Thyroid gland (tissue), 4 donors: ENCODE measurements at regions not wholly inside any gene's neighbourhood (a gene's known extent, or its start where the extent isn't known, plus 50 kb on each side); places are given as distances from the start of the nearest gene placed in this dataset.

Experiments
- DNase-seq, 2 donors: peaks; one replicate each; pipeline ENCODE4 v3.0.0-alpha.2; 2019
- H3K27ac ChIP-seq, 3 donors: fragments of 200-600 bp; sonication (generic); 1 replicate in 2 of 3; 2 replicates in 1 of 3; pipeline ENCODE4 v1.5.1; 2016 to 2019; ENCODE audit warnings: mild to moderate bottlenecking in 1 of 3, moderate library complexity in 1 of 3
- H3K27me3 ChIP-seq: fragments of 200-600 bp; sonication (generic); one replicate; pipeline ENCODE4 v1.5.1; 2019
- H3K36me3 ChIP-seq, 2 donors: fragments of 200-600 bp; sonication (generic); one replicate each; pipeline ENCODE4 v1.5.1; 2016 to 2019
- H3K4me1 ChIP-seq, 2 donors: fragments of 200-600 bp; sonication (generic); one replicate each; pipeline ENCODE4 v1.5.1; 2017 to 2019
- H3K4me3 ChIP-seq, 3 donors: fragments of 200-600 bp; sonication (generic); replicated peaks in 1 of 3; 1 replicate in 2 of 3; 2 replicates in 1 of 3; pipeline ENCODE4 v1.5.1; 2016; ENCODE audit warnings: mild to moderate bottlenecking in 1 of 3
- H3K9me3 ChIP-seq: fragments of 200-600 bp; sonication (generic); one replicate; pipeline ENCODE4 v1.5.1; 2017
- POLR2A ChIP-seq, 2 donors: fragments of 450-650 bp; IDR thresholded peaks; one replicate each; pipeline ENCODE4 v1.6.1; 2017; ENCODE audit warnings: antibody characterized with exemption in 2 of 2, mild to moderate bottlenecking in 2 of 2, moderate library complexity in 1 of 2
- WGBS, 2 donors: methylation state at CpG; one replicate each; pipeline ENCODE4 v1.1.5; 2017; 5-methylcytosine and 5-hydroxymethylcytosine counted together
- intact Hi-C: fragments of 100-400 bp; cut with DNase I; formaldehyde crosslinking; loops from one replicate; pipeline ENCODE4 v1.15.1; 2023
- TF ChIP-seq, protein P1 (sequence below), 6 experiments: fragments of 200-600 bp in 3 of 6; fragments of 450-650 bp in 3 of 6; sonication (generic) in 3 of 6; IDR thresholded peaks; one replicate each; pipeline ENCODE4 v1.5.1; 2016 to 2019; ENCODE audit warnings: antibody characterized with exemption in 6 of 6, mild to moderate bottlenecking in 2 of 6, inconsistent platforms in 1 of 6, moderate library complexity in 1 of 6

DNA sequence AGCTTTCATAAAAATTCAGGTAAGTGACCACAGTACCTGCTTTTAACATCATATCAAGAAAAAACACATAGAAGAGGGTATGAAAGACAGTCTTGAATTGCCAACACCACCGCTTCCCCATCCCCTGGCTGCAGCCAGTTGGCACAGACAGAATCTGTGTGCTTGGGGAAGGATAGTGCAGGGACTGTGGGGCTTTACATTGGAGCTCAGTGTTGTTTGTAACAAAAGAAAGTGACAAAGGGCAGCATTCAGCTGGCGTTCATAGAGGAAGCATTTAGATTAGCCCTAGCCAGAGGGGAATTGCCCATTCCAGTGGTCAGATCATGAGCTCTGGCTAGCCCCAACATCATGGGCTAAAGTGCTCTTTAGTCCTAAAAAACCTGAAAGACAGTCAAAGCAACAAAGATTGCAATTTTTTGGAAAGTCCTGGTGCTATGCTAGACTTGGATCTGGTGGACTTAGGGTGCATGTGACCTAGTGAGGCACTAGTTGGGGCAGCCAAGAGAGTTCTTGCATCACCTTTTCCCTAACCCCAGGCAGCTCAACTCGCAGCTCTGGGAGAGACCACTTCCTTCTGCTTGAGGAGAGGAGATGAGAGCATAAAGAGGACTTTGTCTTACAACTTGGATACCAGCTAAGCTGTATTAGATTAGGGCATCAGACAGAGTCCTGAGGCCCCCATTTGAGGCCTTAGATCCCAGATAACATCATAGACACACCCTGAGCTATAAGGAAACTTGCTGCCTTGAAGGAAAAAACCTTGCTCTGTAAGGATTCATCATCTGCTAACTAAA lies 1602.4 kb upstream of the ADGRL3 start:
- TF ChIP-seq POLR2A (IDR thresholded peaks at IDR 0.05): no peak
- TF ChIP-seq, protein P1, sequence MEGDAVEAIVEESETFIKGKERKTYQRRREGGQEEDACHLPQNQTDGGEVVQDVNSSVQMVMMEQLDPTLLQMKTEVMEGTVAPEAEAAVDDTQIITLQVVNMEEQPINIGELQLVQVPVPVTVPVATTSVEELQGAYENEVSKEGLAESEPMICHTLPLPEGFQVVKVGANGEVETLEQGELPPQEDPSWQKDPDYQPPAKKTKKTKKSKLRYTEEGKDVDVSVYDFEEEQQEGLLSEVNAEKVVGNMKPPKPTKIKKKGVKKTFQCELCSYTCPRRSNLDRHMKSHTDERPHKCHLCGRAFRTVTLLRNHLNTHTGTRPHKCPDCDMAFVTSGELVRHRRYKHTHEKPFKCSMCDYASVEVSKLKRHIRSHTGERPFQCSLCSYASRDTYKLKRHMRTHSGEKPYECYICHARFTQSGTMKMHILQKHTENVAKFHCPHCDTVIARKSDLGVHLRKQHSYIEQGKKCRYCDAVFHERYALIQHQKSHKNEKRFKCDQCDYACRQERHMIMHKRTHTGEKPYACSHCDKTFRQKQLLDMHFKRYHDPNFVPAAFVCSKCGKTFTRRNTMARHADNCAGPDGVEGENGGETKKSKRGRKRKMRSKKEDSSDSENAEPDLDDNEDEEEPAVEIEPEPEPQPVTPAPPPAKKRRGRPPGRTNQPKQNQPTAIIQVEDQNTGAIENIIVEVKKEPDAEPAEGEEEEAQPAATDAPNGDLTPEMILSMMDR (IDR thresholded peaks at IDR 0.05): no peak
- no peaks in the 10 kb centered on the region for H3K27me3 ChIP-seq
- H3K4me1 ChIP-seq: no peaks in the 10 kb centered on the region
- no peak overlapping the region for H3K27ac ChIP-seq
- no peak overlapping the region for H3K4me3 ChIP-seq
- H3K9me3 ChIP-seq: no peaks in the 10 kb centered on the region
- no peak for DNase-seq
- WGBS, 2 donors: 65% methylated on average over 3 of the region's 3 CpGs
- H3K36me3 ChIP-seq: no peaks in the 10 kb centered on the region
- intact Hi-C loops: no loop called here

DNA sequence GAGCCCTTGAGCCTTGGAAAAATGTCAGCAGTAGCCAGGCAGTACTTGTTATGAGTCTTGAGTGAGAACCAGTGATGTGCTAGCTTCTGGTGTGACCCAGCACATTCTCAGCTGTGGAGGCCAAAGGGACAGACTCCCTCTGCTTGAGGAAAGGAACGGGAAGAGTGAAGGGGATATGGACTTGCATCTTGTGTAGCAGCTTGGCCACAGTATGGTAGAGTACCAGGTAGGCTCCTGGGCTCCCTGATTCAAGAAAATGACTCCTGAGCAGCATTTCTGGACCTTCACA lies 1601.9 kb upstream of the ADGRL3 start:
- Histone ChIP-seq H3K36me3 (no peaks in the 10 kb centered on the region), H3K9me3 (no peaks in the 10 kb centered on the region), H3K4me3 (no peak overlapping the region), H3K4me1 (no peaks in the 10 kb centered on the region), H3K27me3 (no peaks in the 10 kb centered on the region), H3K27ac (no peak overlapping the region)
- intact Hi-C loops: no loop called here
- TF ChIP-seq POLR2A (IDR thresholded peaks at IDR 0.05): no peak
- TF ChIP-seq, protein P1 (IDR thresholded peaks at IDR 0.05): no peak
- DNase-seq: no peak
- 70 to 100% methylated on average over 1 of the region's 1 CpG for WGBS, 2 donors

DNA sequence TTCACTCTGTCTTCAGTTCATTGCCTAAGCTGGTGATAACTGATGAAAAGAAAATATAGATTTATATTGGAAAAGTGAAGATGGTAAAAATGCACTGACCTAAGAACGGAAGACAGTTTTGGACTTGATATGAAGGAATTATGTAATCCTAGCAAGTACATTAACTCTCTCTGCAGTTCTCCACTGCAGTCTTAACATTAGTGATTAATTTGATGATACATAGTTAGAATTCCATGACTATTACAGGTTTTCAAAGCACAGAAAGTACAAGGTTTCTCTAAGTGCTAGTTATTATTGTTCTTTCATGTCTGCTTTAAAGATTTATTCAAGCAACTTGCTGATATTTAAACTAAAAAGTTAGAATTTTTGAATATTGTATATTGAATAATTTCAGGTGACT lies 1591.7 kb upstream of the ADGRL3 start:
- H3K4me1 ChIP-seq: no peaks in the 10 kb centered on the region
- 71 to 75% methylated on average over 1 of the region's 1 CpG for WGBS, 2 donors

DNA sequence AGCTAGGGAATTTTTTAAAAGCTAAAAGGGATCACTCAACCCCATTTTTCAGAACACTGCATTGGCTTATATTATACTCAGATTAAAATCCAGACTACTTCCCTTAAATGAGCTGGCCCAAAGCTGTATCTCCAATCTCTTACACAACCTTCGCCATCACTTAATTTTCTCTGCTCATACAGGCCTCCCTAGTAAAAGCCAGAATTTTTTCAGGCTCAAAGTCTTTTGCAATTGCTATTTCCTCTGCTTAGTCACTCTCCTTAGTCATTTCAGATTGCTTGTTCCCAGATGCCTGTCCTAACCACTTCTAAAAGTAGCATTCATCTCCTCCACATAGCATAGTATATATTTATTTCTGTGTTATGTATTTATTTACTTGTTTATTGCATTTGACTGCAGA lies 1587.9 kb upstream of the ADGRL3 start:
- Histone ChIP-seq H3K4me1 (no peaks in the 10 kb centered on the region), H3K27me3 (no peaks in the 10 kb centered on the region), H3K9me3 (no peaks in the 10 kb centered on the region), H3K4me3 (no peak overlapping the region), H3K36me3 (no peaks in the 10 kb centered on the region), H3K27ac (no peak overlapping the region)
- intact Hi-C loops: no loop called here
- WGBS, 2 donors: 85 to 89% methylated on average over 1 of the region's 1 CpG
- DNase-seq: no peak
- no peak for TF ChIP-seq POLR2A (IDR thresholded peaks at IDR 0.05)
- TF ChIP-seq, protein P1 (IDR thresholded peaks at IDR 0.05): no peak

More for the DNA sequence above, 1591.7 kb upstream of the ADGRL3 start:
- DNase-seq: no peak
- Histone ChIP-seq H3K9me3 (no peaks in the 10 kb centered on the region), H3K27ac (no peak overlapping the region), H3K36me3 (no peaks in the 10 kb centered on the region), H3K27me3 (no peaks in the 10 kb centered on the region), H3K4me3 (no peak overlapping the region)
- no peak for TF ChIP-seq POLR2A (IDR thresholded peaks at IDR 0.05)
- TF ChIP-seq, protein P1 (IDR thresholded peaks at IDR 0.05): no peak
- intact Hi-C loops: no loop called here

DNA sequence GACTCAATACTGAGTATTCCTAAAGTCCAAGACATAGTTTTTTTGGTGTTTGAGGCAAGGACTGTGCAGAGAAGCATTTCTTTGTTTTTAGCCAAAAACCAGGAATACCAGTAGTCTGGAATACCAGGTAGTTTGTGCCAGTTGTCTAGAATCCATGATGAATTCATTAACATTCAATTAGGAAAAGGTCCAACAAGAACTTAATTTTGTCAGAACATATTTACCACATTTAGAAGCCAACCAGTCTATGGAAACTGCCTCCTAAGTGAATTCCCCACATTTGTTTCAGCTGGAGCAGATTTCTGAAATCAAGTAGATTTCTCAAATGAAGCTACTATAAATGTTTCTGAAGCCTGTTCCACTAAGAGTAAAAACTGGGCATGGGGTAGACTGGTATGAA lies 1584.8 kb upstream of the ADGRL3 start:
- no peaks in the 10 kb centered on the region for H3K27me3 ChIP-seq
- DNase-seq: no peak
- H3K9me3 ChIP-seq: no peaks in the 10 kb centered on the region
- H3K4me3 ChIP-seq: no peak overlapping the region
- no peaks in the 10 kb centered on the region for H3K36me3 ChIP-seq
- H3K27ac ChIP-seq: no peak overlapping the region
- no peaks in the 10 kb centered on the region for H3K4me1 ChIP-seq
- intact Hi-C loops: no loop called here
- no peak for TF ChIP-seq POLR2A (IDR thresholded peaks at IDR 0.05)
- TF ChIP-seq, protein P1 (IDR thresholded peaks at IDR 0.05): no peak
